PFSK-1 (cell line): ENCODE measurements at regions not wholly inside any gene's neighbourhood (a gene's known extent, or its start where the extent isn't known, plus 50 kb on each side); places are given as distances from the start of the nearest gene placed in this dataset.

Source experiments
- FOXP2 ChIP-seq: optimal IDR thresholded peaks from 2 replicates; pipeline ENCODE3; 2011; ENCODE audit warnings: borderline replicate concordance, control low read depth, inconsistent platforms; ENCODE audit not compliant: insufficient read depth; ENCODE audit errors: extremely low read length, extremely low read depth
- POLR2AphosphoS5 ChIP-seq: IDR thresholded peaks from 2 replicates; pipeline ENCODE4 v1.6.1; 2012; ENCODE audit warnings: low read depth, mild to moderate bottlenecking, control low read depth, low read length, moderate library complexity
- SIN3A ChIP-seq: IDR thresholded peaks from 2 replicates; pipeline ENCODE4 v1.6.1; 2012; ENCODE audit warnings: mild to moderate bottlenecking, low read length, moderate library complexity, borderline replicate concordance; ENCODE audit not compliant: insufficient read depth
- TAF1 ChIP-seq: IDR thresholded peaks from 2 replicates; pipeline ENCODE4 v1.6.1; 2012; ENCODE audit warnings: low read length, control low read depth, borderline replicate concordance; ENCODE audit not compliant: insufficient read depth
- TF ChIP-seq, protein P1 (sequence below), 2 experiments: IDR thresholded peaks; 2 replicates each; pipeline versions ENCODE4 v1.6.1 to v1.8.0; 2011 to 2012; ENCODE audit warnings: low read depth in 2 of 2, low read length in 2 of 2, control low read depth in 1 of 2, inconsistent platforms in 1 of 2, mild to moderate bottlenecking in 1 of 2, moderate library complexity in 1 of 2; ENCODE audit not compliant: insufficient read depth in 1 of 2

DNA sequence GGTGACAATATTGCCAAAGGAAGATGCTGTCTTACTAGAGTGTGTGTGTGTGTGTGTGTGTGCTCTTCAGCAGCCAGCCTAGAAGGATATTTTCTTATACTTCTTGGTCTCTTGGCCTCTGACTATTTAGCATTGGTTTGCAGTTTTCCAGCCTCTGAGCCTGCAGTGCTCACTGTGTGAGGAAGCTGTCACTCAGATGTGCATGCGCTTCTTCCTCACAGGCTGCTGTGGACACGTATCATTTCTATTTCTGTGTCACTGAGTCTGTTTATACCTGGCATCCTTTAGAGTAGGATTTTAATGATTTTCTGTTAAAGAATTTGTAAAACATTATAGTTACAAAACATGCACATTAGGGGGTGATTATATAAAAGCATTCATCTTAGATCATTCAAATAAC is 83.3 kb downstream of the ALDH8A1 start:
- TF ChIP-seq FOXP2 = no peak
- TF ChIP-seq SIN3A = no peak
- TF ChIP-seq TAF1 = no peak

DNA sequence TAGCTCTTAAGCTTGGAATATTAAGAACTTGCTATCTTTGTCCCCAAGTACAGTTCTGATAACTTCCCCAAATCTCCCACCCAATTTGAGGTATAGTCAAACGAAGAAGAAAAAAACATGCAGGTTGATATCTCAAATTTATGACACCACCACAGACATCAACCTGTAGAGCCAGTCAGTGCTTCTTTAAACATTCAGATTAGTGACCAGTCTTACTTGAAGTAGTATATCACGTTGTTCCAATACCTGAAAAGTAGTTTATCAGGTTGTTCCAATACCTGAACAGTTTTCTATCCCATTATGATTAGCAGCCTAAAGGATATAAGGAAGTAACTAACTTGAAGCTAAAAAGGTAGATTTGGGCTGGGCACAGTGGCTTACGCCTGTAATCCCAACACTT is 85.3 kb downstream of the ALDH8A1 start:
- TF ChIP-seq SIN3A (no peak), TAF1 (no peak), FOXP2 (no peak), POLR2AphosphoS5 (no peak)
- TF ChIP-seq, protein P1, sequence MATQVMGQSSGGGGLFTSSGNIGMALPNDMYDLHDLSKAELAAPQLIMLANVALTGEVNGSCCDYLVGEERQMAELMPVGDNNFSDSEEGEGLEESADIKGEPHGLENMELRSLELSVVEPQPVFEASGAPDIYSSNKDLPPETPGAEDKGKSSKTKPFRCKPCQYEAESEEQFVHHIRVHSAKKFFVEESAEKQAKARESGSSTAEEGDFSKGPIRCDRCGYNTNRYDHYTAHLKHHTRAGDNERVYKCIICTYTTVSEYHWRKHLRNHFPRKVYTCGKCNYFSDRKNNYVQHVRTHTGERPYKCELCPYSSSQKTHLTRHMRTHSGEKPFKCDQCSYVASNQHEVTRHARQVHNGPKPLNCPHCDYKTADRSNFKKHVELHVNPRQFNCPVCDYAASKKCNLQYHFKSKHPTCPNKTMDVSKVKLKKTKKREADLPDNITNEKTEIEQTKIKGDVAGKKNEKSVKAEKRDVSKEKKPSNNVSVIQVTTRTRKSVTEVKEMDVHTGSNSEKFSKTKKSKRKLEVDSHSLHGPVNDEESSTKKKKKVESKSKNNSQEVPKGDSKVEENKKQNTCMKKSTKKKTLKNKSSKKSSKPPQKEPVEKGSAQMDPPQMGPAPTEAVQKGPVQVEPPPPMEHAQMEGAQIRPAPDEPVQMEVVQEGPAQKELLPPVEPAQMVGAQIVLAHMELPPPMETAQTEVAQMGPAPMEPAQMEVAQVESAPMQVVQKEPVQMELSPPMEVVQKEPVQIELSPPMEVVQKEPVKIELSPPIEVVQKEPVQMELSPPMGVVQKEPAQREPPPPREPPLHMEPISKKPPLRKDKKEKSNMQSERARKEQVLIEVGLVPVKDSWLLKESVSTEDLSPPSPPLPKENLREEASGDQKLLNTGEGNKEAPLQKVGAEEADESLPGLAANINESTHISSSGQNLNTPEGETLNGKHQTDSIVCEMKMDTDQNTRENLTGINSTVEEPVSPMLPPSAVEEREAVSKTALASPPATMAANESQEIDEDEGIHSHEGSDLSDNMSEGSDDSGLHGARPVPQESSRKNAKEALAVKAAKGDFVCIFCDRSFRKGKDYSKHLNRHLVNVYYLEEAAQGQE (IDR thresholded peaks at IDR 0.05; ENCODE audit: insufficient read depth in 1 of 2, low read depth in 2 of 2, low read length in 2 of 2) = no peak

DNA sequence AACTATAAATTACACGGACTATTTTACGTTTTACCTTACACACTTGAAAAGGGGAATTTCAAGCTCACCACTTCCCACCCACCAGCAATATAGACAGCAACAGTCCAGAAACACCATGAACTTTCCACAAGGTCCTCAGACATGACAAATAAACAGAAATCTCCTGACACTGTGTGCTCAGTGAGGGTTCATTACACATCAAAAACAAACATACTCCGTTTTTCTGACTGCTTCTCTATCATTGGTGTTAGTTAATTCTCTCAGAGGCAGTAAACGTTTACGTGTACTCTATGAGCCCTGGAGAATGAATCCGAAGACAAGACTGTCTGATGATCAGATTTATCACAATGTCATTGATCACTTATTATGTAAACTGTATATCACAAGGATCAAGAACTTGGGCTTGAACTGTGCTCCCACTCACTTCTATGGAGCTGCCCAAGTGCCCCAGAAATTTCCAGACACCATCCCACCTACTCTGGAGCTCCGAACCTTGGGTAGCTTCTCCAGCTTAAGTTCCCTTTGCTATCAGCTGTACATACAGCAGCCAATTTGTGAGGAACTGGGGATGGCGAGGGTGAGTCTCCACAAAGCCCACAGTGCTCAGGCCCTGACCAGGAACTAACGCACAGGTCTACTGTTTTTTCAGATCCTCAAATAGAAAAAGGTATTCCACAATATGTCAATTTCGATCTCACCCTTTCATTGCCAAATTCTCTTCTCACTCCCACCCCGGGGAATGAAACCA is 86.0 kb downstream of the ALDH8A1 start:
- TF ChIP-seq POLR2AphosphoS5 = no peak
- TF ChIP-seq FOXP2 = no peak
- no peak for TF ChIP-seq SIN3A
- no peak for TF ChIP-seq TAF1
- TF ChIP-seq, protein P1 (IDR thresholded peaks at IDR 0.05; ENCODE audit: insufficient read depth in 1 of 2, low read depth in 2 of 2, low read length in 2 of 2) = no peak

DNA sequence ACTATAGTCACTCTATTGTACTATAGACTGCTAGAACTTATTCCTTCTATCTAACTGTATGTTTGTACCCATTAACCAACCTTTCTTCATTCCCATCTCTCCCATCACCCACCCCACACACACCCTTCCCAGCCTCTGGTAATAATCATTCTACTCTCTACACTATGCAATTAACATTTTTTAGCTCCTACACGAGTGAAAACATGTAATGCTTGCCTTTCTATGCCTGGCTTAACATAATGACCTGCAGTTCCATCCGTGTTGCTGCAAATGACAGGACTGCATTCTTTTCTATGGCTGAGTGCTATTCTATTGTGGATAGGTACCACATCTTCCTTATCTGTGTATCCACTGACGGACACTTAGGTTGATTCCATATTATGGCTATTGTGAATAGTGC is 95.5 kb downstream of the ALDH8A1 start:
- TF ChIP-seq FOXP2 (no peak), POLR2AphosphoS5 (no peak), SIN3A (no peak), TAF1 (no peak)
- TF ChIP-seq, protein P1 (IDR thresholded peaks at IDR 0.05; ENCODE audit: insufficient read depth in 1 of 2, low read depth in 2 of 2, low read length in 2 of 2) = no peak

DNA sequence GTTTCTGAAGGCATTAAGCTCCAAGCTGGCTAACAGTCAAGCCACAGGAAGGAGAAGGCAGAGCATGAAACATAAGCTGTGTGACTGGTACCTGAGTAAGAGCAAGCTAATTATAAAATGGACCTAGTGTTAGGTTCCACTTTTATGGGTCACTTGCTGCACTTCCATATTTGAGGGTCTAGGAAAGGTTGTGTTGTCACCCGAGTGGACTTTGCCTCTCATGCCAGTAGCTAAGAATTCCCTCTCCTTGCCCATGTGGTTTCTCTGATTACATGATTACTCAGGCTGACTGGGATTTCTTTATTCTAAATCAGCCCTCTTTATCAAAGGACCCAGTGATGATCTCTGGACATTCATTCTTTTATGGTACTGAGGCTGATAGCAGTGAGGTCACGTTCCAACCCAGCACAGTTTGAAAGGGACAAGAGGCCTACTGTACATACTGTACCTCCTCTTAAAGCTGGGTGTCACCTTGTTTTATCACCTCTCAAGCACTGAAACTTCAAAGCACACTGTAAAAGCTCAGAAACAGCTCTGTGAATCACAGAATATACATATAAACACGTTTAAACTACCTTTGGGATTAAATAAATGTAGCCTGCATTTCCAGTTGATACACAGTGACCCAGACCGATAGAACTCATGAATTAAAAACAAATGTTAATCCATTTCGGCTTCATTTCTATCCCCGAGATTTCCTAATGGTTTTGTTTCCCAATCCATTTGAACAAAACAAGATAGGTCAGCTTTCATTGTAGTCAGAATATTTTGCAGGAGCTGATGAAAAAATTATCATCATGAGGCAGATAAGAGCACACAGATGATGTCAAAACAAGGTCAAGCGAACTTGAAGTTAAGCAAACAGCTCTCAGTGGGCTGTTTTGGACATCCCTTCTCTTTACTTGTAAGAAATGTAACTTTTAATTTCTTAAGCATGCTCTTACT is 96.5 kb downstream of the ALDH8A1 start:
- no peak for TF ChIP-seq TAF1
- no peak for TF ChIP-seq POLR2AphosphoS5
- TF ChIP-seq, protein P1 (IDR thresholded peaks at IDR 0.05; ENCODE audit: insufficient read depth in 1 of 2, low read depth in 2 of 2, low read length in 2 of 2) = no peak
- TF ChIP-seq FOXP2 = no peak
